Spleen (tissue), 7 donors: ENCODE measurements at regions not wholly inside any gene's neighbourhood (a gene's known extent, or its start where the extent isn't known, plus 50 kb on each side); places are given as distances from the start of the nearest gene placed in this dataset.

Experiments
- POLR2A ChIP-seq, 3 donors: fragments of 450-650 bp; IDR thresholded peaks; one replicate each; pipeline ENCODE4 v1.5.1; 2017; ENCODE audit warnings: antibody characterized with exemption in 3 of 3, mild to moderate bottlenecking in 1 of 3
- POLR2AphosphoS5 ChIP-seq, 3 donors: sonication (generic); formaldehyde crosslinking; IDR thresholded peaks; one replicate each; pipeline ENCODE4 v1.5.1; 2017; ENCODE audit warnings: antibody characterized with exemption in 3 of 3
- TF ChIP-seq, protein P1 (sequence below), 11 experiments: fragments of 200-600 bp in 7 of 11; fragments of 450-650 bp in 4 of 11; sonication (generic) in 4 of 11; IDR thresholded peaks in 8 of 11; conservative IDR thresholded peaks in 3 of 11; 1 replicate in 7 of 11; 2 replicates in 4 of 11; pipeline versions ENCODE4 v1.4.0 to v1.8.0; 2016 to 2021; ENCODE audit warnings: antibody characterized with exemption in 11 of 11, inconsistent platforms in 4 of 11, mild to moderate bottlenecking in 1 of 11
- donor health status: DM: no; HTN: no; CAD: no; lungs with moderate emphysema.
- donor health status: DM: no; HTN: no; CAD: no.
- donor health status: DM: no; HTN: no; CAD: no.

DNA sequence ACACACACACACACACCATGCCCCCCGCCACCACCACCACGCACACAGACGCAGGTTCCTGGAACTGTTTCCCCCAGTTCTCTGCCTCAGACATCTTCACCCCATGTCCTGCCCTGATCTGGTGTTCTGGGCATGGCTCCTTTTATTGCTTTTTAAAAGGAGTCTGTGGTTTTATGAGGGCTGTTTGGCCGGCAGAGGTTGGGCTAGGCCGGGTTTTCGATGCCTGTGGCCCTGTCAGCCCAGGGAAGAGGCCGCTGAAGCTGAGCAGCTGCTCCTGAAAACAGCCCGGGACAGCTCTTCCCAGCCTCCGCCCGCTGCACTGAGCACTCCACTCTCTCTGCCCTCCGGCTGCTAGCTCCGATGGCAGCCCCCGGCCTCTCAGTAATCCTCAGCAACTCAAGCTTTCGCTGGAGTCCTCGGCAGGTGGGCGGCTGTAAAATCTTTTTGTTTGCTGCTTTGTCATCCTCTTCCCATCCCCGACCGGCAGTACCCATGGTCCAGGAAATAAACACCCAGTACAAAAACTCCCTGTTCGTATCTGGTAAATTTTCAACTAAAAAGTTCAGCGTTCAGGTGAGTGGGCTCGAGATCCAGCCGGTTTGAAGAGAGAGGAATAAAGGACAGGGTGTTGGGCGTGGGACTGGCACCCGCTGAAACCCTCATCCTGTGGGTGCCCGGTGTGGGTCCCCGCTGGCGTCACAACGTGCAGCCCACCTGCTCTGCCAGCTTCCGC, 103.0 kb upstream of the ERCC6L2 start:
- TF ChIP-seq, protein P1, sequence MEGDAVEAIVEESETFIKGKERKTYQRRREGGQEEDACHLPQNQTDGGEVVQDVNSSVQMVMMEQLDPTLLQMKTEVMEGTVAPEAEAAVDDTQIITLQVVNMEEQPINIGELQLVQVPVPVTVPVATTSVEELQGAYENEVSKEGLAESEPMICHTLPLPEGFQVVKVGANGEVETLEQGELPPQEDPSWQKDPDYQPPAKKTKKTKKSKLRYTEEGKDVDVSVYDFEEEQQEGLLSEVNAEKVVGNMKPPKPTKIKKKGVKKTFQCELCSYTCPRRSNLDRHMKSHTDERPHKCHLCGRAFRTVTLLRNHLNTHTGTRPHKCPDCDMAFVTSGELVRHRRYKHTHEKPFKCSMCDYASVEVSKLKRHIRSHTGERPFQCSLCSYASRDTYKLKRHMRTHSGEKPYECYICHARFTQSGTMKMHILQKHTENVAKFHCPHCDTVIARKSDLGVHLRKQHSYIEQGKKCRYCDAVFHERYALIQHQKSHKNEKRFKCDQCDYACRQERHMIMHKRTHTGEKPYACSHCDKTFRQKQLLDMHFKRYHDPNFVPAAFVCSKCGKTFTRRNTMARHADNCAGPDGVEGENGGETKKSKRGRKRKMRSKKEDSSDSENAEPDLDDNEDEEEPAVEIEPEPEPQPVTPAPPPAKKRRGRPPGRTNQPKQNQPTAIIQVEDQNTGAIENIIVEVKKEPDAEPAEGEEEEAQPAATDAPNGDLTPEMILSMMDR (IDR thresholded peaks at IDR 0.05 in 8 of 11, conservative IDR thresholded peaks at IDR 0.05 in 3 of 11), result no peak
- TF ChIP-seq POLR2A (IDR thresholded peaks at IDR 0.05) (no peak), POLR2AphosphoS5 (IDR thresholded peaks at IDR 0.05) (no peak)
